ENCODE measurements at regions not wholly inside any gene's neighbourhood (a gene's known extent, or its start where the extent isn't known, plus 50 kb on each side); places are given as distances from the start of the nearest gene placed in this dataset.

DNA sequence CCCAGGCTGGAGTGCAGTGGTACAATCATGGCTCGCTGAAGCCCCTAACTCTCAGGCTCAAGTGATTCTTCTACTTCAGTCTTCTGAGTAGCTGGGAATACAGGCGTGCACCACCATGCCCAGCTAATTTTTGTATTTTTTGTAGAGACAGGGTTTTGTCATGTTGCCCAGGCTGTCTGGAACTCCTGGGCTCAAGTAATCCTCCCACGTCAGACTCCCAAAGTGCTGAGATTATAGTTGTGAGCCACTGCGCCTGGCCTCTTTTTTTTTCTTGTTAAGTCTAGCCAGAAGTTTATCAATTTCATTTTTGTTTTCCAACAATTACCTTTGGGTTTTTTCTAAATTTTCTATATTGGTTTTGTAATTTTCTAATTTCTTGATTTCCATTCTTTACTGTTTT lies 100.6 kb downstream of the GC start:
- H2BK15ac ChIP-seq (ENCODE audit: low read depth, poor library complexity, severe bottlenecking) = no peak overlapping the region
- H3K4me3 ChIP-seq (ENCODE audit: insufficient read depth in 1 of 2, low read depth in 1 of 2, low read length in 2 of 2) = no peak overlapping the region
- no peaks in the 10 kb centered on the region for H3K9me3 ChIP-seq (ENCODE audit: control insufficient read depth, low read length)
- H3K4ac ChIP-seq (ENCODE audit: low read depth in 1 of 2, low read length in 2 of 2) = no peak overlapping the region
- H3K18ac ChIP-seq (ENCODE audit: low read depth in 1 of 2, low read length in 2 of 2) = no peak overlapping the region
- H3K36me3 ChIP-seq (ENCODE audit: control insufficient read depth in 1 of 2, insufficient read depth in 2 of 2, low read depth in 1 of 2, low read length in 2 of 2) = no peaks in the 10 kb centered on the region
- H3K23ac ChIP-seq (ENCODE audit: low read length in 2 of 2) = no peak overlapping the region
- no peak overlapping the region for H4K91ac ChIP-seq (ENCODE audit: low read length)
- H2BK120ac ChIP-seq (ENCODE audit: low read depth, low read length) = no peak overlapping the region
- no peak overlapping the region for H2AK5ac ChIP-seq (ENCODE audit: low read length, severe bottlenecking)
- no peaks in the 10 kb centered on the region for H3K79me1 ChIP-seq (replicated peaks; ENCODE audit: low read length, poor library complexity, severe bottlenecking)
- no peak overlapping the region for H3K4me2 ChIP-seq (ENCODE audit: low read length, poor library complexity, severe bottlenecking)
- H3K9ac ChIP-seq (ENCODE audit: low read length) = no peak overlapping the region
- WGBS = 93% methylated on average over 3 of the region's 4 CpGs
- H2AFZ ChIP-seq (ENCODE audit: low read depth, low read length) = no peak overlapping the region
- no peak overlapping the region for H2BK5ac ChIP-seq (ENCODE audit: low read depth, low read length, poor library complexity, severe bottlenecking)
- no peak for DNase-seq
- H3K4me1 ChIP-seq (ENCODE audit: control insufficient read depth, insufficient read depth, low read depth, low read length) = no peaks in the 10 kb centered on the region
- peaks cover 0 to 2% of the 10 kb centered on the region in 2 experiments for H3K27me3 ChIP-seq (ENCODE audit: control insufficient read depth in 1 of 2, insufficient read depth in 1 of 2, low read length in 2 of 2)
- no peak overlapping the region for H3K14ac ChIP-seq (ENCODE audit: low read length in 2 of 2)
- H2BK12ac ChIP-seq (ENCODE audit: low read length in 2 of 2) = no peak overlapping the region
- H3K27ac ChIP-seq (ENCODE audit: low read length, poor library complexity, severe bottlenecking) = no peak overlapping the region
- H4K8ac ChIP-seq (ENCODE audit: low read length) = no peak overlapping the region

- H3K79me1 ChIP-seq (replicated peaks; ENCODE audit: low read length, poor library complexity, severe bottlenecking) = no peaks in the 10 kb centered on the region
Measured at GRCh38 chr4:71680706-71681105, 103.2 kb downstream of the GC start.

DNA sequence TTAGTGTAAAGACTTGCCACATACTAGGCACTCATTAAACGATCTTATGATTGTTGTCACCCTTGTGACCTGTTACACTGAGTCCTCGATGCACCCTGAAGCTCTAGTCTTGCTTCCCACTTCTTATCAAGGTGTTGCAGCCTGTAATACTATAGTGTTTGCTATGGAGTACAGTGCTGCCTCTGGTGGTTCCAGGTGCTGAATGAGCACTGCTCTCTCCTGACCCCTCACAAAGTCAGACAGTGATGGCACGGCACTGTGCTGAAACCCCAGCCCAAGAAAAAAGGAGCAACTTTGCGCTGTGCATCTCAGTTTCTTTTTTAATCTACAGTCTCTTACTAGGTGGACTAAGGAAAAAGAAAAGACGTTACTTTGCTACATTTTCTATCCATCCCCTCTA lies 106.3 kb downstream of the GC start:
- Histone ChIP-seq H3K18ac (ENCODE audit: low read depth in 1 of 2, low read length in 2 of 2) (no peak overlapping the region), H3K27ac (ENCODE audit: low read length, poor library complexity, severe bottlenecking) (no peak overlapping the region), H3K9ac (ENCODE audit: low read length) (no peak overlapping the region), H2BK15ac (ENCODE audit: low read depth, poor library complexity, severe bottlenecking) (no peak overlapping the region), H3K14ac (ENCODE audit: low read length in 2 of 2) (no peak overlapping the region), H3K4ac (ENCODE audit: low read depth in 1 of 2, low read length in 2 of 2) (no peak overlapping the region), H4K8ac (ENCODE audit: low read length) (no peak overlapping the region), H3K4me3 (ENCODE audit: insufficient read depth in 1 of 2, low read depth in 1 of 2, low read length in 2 of 2) (no peak overlapping the region), H4K91ac (ENCODE audit: low read length) (no peak overlapping the region), H3K9me3 (ENCODE audit: control insufficient read depth, low read length) (no peaks in the 10 kb centered on the region), H3K36me3 (ENCODE audit: control insufficient read depth in 1 of 2, insufficient read depth in 2 of 2, low read depth in 1 of 2, low read length in 2 of 2) (no peaks in the 10 kb centered on the region), H3K27me3 (ENCODE audit: control insufficient read depth in 1 of 2, insufficient read depth in 1 of 2, low read length in 2 of 2) (no peaks in the 10 kb centered on the region), H3K23ac (ENCODE audit: low read length in 2 of 2) (no peak overlapping the region), H3K79me1 (replicated peaks; ENCODE audit: low read length, poor library complexity, severe bottlenecking) (no peaks in the 10 kb centered on the region), H2BK120ac (ENCODE audit: low read depth, low read length) (no peak overlapping the region), H2AK5ac (ENCODE audit: low read length, severe bottlenecking) (no peak overlapping the region), H2BK5ac (ENCODE audit: low read depth, low read length, poor library complexity, severe bottlenecking) (no peak overlapping the region), H3K4me2 (ENCODE audit: low read length, poor library complexity, severe bottlenecking) (no peak overlapping the region), H3K4me1 (ENCODE audit: control insufficient read depth, insufficient read depth, low read depth, low read length) (no peaks in the 10 kb centered on the region), H2BK12ac (ENCODE audit: low read length in 2 of 2) (no peak overlapping the region), H2AFZ (ENCODE audit: low read depth, low read length) (no peak overlapping the region)
- DNase-seq = no peak
- WGBS = 85% methylated on average over 3 of the region's 5 CpGs

More at GRCh38 chr4:71680706-71681105, 103.2 kb downstream of the GC start:
- Histone ChIP-seq H3K27me3 (ENCODE audit: control insufficient read depth in 1 of 2, insufficient read depth in 1 of 2, low read length in 2 of 2) (no peaks in the 10 kb centered on the region), H3K4ac (ENCODE audit: low read depth in 1 of 2, low read length in 2 of 2) (no peak overlapping the region), H2AK5ac (ENCODE audit: low read length, severe bottlenecking) (no peak overlapping the region), H3K9ac (ENCODE audit: low read length) (no peak overlapping the region), H4K8ac (ENCODE audit: low read length) (no peak overlapping the region), H2BK15ac (ENCODE audit: low read depth, poor library complexity, severe bottlenecking) (no peak overlapping the region), H3K27ac (ENCODE audit: low read length, poor library complexity, severe bottlenecking) (no peak overlapping the region), H2BK120ac (ENCODE audit: low read depth, low read length) (no peak overlapping the region), H2AFZ (ENCODE audit: low read depth, low read length) (no peak overlapping the region), H3K4me2 (ENCODE audit: low read length, poor library complexity, severe bottlenecking) (no peak overlapping the region), H3K18ac (ENCODE audit: low read depth in 1 of 2, low read length in 2 of 2) (no peak overlapping the region), H2BK12ac (ENCODE audit: low read length in 2 of 2) (no peak overlapping the region), H3K4me3 (ENCODE audit: insufficient read depth in 1 of 2, low read depth in 1 of 2, low read length in 2 of 2) (no peak overlapping the region), H3K23ac (ENCODE audit: low read length in 2 of 2) (no peak overlapping the region), H3K36me3 (ENCODE audit: control insufficient read depth in 1 of 2, insufficient read depth in 2 of 2, low read depth in 1 of 2, low read length in 2 of 2) (no peaks in the 10 kb centered on the region), H2BK5ac (ENCODE audit: low read depth, low read length, poor library complexity, severe bottlenecking) (no peak overlapping the region), H3K4me1 (ENCODE audit: control insufficient read depth, insufficient read depth, low read depth, low read length) (no peaks in the 10 kb centered on the region), H4K91ac (ENCODE audit: low read length) (no peak overlapping the region), H3K9me3 (ENCODE audit: control insufficient read depth, low read length) (no peaks in the 10 kb centered on the region), H3K14ac (ENCODE audit: low read length in 2 of 2) (no peak overlapping the region)
- no peak for DNase-seq
- 63% methylated on average over 1 of the region's 1 CpG for WGBS

GRCh38 chr4:71669291-71669690 lies 114.6 kb downstream of the GC start:
- H3K4me2 ChIP-seq (ENCODE audit: low read length, poor library complexity, severe bottlenecking) = no peak overlapping the region

More at GRCh38 chr4:71669291-71669690, 114.6 kb downstream of the GC start:
- no peak overlapping the region for H2BK5ac ChIP-seq (ENCODE audit: low read depth, low read length, poor library complexity, severe bottlenecking)
- no peaks in the 10 kb centered on the region for H3K36me3 ChIP-seq (ENCODE audit: control insufficient read depth in 1 of 2, insufficient read depth in 2 of 2, low read depth in 1 of 2, low read length in 2 of 2)
- no peak for DNase-seq
- no peak overlapping the region for H3K4me3 ChIP-seq (ENCODE audit: insufficient read depth in 1 of 2, low read depth in 1 of 2, low read length in 2 of 2)
- no peak overlapping the region for H3K4ac ChIP-seq (ENCODE audit: low read depth in 1 of 2, low read length in 2 of 2)
- H3K14ac ChIP-seq (ENCODE audit: low read length in 2 of 2) = no peak overlapping the region
- H2BK12ac ChIP-seq (ENCODE audit: low read length in 2 of 2) = no peak overlapping the region
- no peak overlapping the region for H3K18ac ChIP-seq (ENCODE audit: low read depth in 1 of 2, low read length in 2 of 2)
- H3K27ac ChIP-seq (ENCODE audit: low read length, poor library complexity, severe bottlenecking) = no peak overlapping the region
- no peaks in the 10 kb centered on the region for H3K79me1 ChIP-seq (replicated peaks; ENCODE audit: low read length, poor library complexity, severe bottlenecking)
- H2BK15ac ChIP-seq (ENCODE audit: low read depth, poor library complexity, severe bottlenecking) = no peak overlapping the region
- no peak overlapping the region for H4K91ac ChIP-seq (ENCODE audit: low read length)
- no CpG with 5 or more reads among the region's 1 CpG for WGBS
- H3K23ac ChIP-seq (ENCODE audit: low read length in 2 of 2) = no peak overlapping the region
- no peak overlapping the region for H2BK120ac ChIP-seq (ENCODE audit: low read depth, low read length)
- no peak overlapping the region for H2AK5ac ChIP-seq (ENCODE audit: low read length, severe bottlenecking)
- H3K4me1 ChIP-seq (ENCODE audit: control insufficient read depth, insufficient read depth, low read depth, low read length) = no peaks in the 10 kb centered on the region
- H4K8ac ChIP-seq (ENCODE audit: low read length) = no peak overlapping the region
- no peak overlapping the region for H3K9ac ChIP-seq (ENCODE audit: low read length)
- H3K27me3 ChIP-seq (ENCODE audit: control insufficient read depth in 1 of 2, insufficient read depth in 1 of 2, low read length in 2 of 2) = no peaks in the 10 kb centered on the region
- H3K9me3 ChIP-seq (ENCODE audit: control insufficient read depth, low read length) = no peaks in the 10 kb centered on the region
- H2AFZ ChIP-seq (ENCODE audit: low read depth, low read length) = no peak overlapping the region

All from mesenchymal stem cell (in vitro differentiated cells and primary cell).